ENCODE measurements at regions not wholly inside any gene's neighbourhood (a gene's known extent, or its start where the extent isn't known, plus 50 kb on each side); places are given as distances from the start of the nearest gene placed in this dataset.

- TF ChIP-seq CTCF (IDR thresholded peaks at IDR 0.05) (no peak), EZH2 (IDR thresholded peaks at IDR 0.05) (no peak), EZH2phosphoT487 (IDR thresholded peaks at IDR 0.05) (no peak)
Observed at GRCh38 chr6:25219216-25219916, 59.8 kb upstream of the CARMIL1 start.

All from neural progenitor cell (in vitro differentiated cells).